SK-N-SH treated with all-trans-retinoic acid at 6 μM for 48 hours (cell line): ENCODE measurements at regions not wholly inside any gene's neighbourhood (a gene's known extent, or its start where the extent isn't known, plus 50 kb on each side); places are given as distances from the start of the nearest gene placed in this dataset.
"Not testable (repeated sequence)": the region's sequence is repeated elsewhere in the genome, so short reads cannot be mapped to it uniquely, and the experiment has no call there.

Source experiments
- ARNTL ChIP-seq: fragments of 450-650 bp; formaldehyde crosslinking; IDR thresholded peaks from 2 replicates; pipeline ENCODE4 v1.5.0; 2020; ENCODE audit warnings: low read depth, mild to moderate bottlenecking, moderate library complexity, borderline replicate concordance
- PATZ1 ChIP-seq: fragments of 250-450 bp; sonication (Bioruptor Pico); IDR thresholded peaks from 2 replicates; pipeline ENCODE4 v1.8.0; 2020; ENCODE audit warnings: mild to moderate bottlenecking, moderate library complexity, borderline replicate concordance

- not testable (repeated sequence) for TF ChIP-seq ARNTL; PATZ1 (CRISPR knock-in tag)
Observed at GRCh38 chr12:38123028-38123427, 193.5 kb upstream of the ALG10B start.
